ENCODE measurements at regions not wholly inside any gene's neighbourhood (a gene's known extent, or its start where the extent isn't known, plus 50 kb on each side); places are given as distances from the start of the nearest gene placed in this dataset.

DNA sequence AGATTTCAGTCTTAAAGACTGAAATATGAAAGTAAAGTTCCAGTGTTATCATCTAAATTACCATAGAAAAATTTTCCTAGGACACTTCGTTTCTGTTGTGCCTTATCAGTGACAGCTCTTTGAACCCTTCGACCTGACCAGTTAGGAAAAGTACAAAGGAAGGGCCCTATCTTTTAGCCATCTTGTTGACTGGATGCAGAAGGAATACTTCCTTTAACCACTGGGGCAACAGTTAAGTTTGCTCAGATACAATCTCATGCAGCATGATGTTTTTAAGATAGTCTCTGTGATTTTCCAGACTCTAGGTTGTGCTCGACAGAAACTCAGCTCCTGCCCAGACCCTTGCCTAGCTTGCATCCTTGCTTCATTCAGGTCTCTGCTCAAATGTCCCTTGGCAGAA, 210.5 kb upstream of the RPS6KA3 start:
- TF ChIP-seq CTCF (IDR thresholded peaks at IDR 0.05 in 8 of 11, conservative IDR thresholded peaks at IDR 0.05 in 3 of 11): no peak
- no peak for TF ChIP-seq POLR2A (IDR thresholded peaks at IDR 0.05)
- TF ChIP-seq POLR2AphosphoS5 (IDR thresholded peaks at IDR 0.05): no peak

Data from spleen (tissue), 7 donors.